DND-41 (cell line): ENCODE measurements at regions not wholly inside any gene's neighbourhood (a gene's known extent, or its start where the extent isn't known, plus 50 kb on each side); places are given as distances from the start of the nearest gene placed in this dataset.

Experiments
- CTCF ChIP-seq: IDR thresholded peaks from 2 replicates; pipeline ENCODE4 v1.5.1; 2012; ENCODE audit warnings: borderline replicate concordance, low read length, moderate library complexity, mild to moderate bottlenecking; ENCODE audit not compliant: poor library complexity, severe bottlenecking; ENCODE audit errors: extremely low read depth
- EZH2 ChIP-seq: IDR thresholded peaks from 3 replicates; pipeline ENCODE4 v1.6.1; 2012; ENCODE audit warnings: borderline replicate concordance, low read depth, mild to moderate bottlenecking, moderate library complexity, low read length, inconsistent platforms; ENCODE audit not compliant: severe bottlenecking

GRCh38 chr6:141846639-141847038 is 286.1 kb upstream of the GJE1 start:
- TF ChIP-seq CTCF (no peak), EZH2 (no peak)
